Kidney epithelial cell (primary cell): ENCODE measurements at regions not wholly inside any gene's neighbourhood (a gene's known extent, or its start where the extent isn't known, plus 50 kb on each side); places are given as distances from the start of the nearest gene placed in this dataset.

Experiments used
- DNase-seq: peaks from one replicate; pipeline ENCODE4 v3.0.0-alpha.2; 2010; ENCODE audit warnings: low read depth
- H3K27me3 ChIP-seq: 2 replicates; pipeline ENCODE4 v1.6.0; 2011; ENCODE audit warnings: low read length; ENCODE audit not compliant: control insufficient read depth, insufficient read depth
- H3K36me3 ChIP-seq: 2 replicates; pipeline ENCODE4 v1.5.1; 2011; ENCODE audit warnings: low read length; ENCODE audit not compliant: control insufficient read depth, insufficient read depth
- H3K4me3 ChIP-seq: 2 replicates; pipeline ENCODE4 v1.5.1; 2011; ENCODE audit warnings: low read depth, mild to moderate bottlenecking, control low read depth, low read length
- CTCF ChIP-seq: IDR thresholded peaks from 2 replicates; pipeline ENCODE4 v1.5.1; 2011; ENCODE audit warnings: mild to moderate bottlenecking, moderate library complexity, low read length, control low read depth, inconsistent platforms; ENCODE audit not compliant: insufficient read depth, poor library complexity, severe bottlenecking

GRCh38 chr4:73001885-73002284 is 67.6 kb downstream of the COX18 start:
- no peaks in the 10 kb centered on the region for H3K27me3 ChIP-seq
- no peaks in the 10 kb centered on the region for H3K36me3 ChIP-seq
- H3K4me3 ChIP-seq = no peak overlapping the region
- no peak for DNase-seq
- no peak for TF ChIP-seq CTCF

GRCh38 chr4:72997409-72997808 is 72.1 kb downstream of the COX18 start:
- H3K27me3 ChIP-seq = no peaks in the 10 kb centered on the region
- no peak overlapping the region for H3K4me3 ChIP-seq
- DNase-seq = no peak
- TF ChIP-seq CTCF = no peak
- no peaks in the 10 kb centered on the region for H3K36me3 ChIP-seq

GRCh38 chr4:72994670-72995069 is 74.8 kb downstream of the COX18 start:
- TF ChIP-seq CTCF = no peak
- no peak overlapping the region for H3K4me3 ChIP-seq
- H3K27me3 ChIP-seq = no peaks in the 10 kb centered on the region
- no peak for DNase-seq
- no peaks in the 10 kb centered on the region for H3K36me3 ChIP-seq

GRCh38 chr4:72993876-72994275 is 75.6 kb downstream of the COX18 start:
- Histone ChIP-seq H3K36me3 (no peaks in the 10 kb centered on the region), H3K27me3 (no peaks in the 10 kb centered on the region), H3K4me3 (no peak overlapping the region)
- no peak for TF ChIP-seq CTCF
- DNase-seq = no peak

GRCh38 chr4:72991873-72992272 is 77.6 kb downstream of the COX18 start:
- Histone ChIP-seq H3K36me3 (no peaks in the 10 kb centered on the region), H3K27me3 (no peaks in the 10 kb centered on the region), H3K4me3 (no peak overlapping the region)
- TF ChIP-seq CTCF = no peak
- no peak for DNase-seq
